Activated CD8-positive, alpha-beta memory T cell treated with anti-CD3 and anti-CD28 coated beads for 36 hours (primary cell): ENCODE measurements at regions not wholly inside any gene's neighbourhood (a gene's known extent, or its start where the extent isn't known, plus 50 kb on each side); places are given as distances from the start of the nearest gene placed in this dataset.
"Not testable (repeated sequence)": the region's sequence is repeated elsewhere in the genome, so short reads cannot be mapped to it uniquely, and the experiment has no call there.

Experiments
- CTCF ChIA-PET: fragments of 350-600 bp; sonication (Branson Sonifier 250); formaldehyde crosslinking; loops from one replicate; lab custom pipeline; 2021; ENCODE audit warnings: antibody characterized with exemption; lab: Charles Lee
- POLR2A ChIA-PET: fragments of 350-600 bp; sonication (Branson Sonifier 250); formaldehyde crosslinking; loops from one replicate; lab custom pipeline; 2021; ENCODE audit warnings: antibody characterized with exemption; lab: Charles Lee

DNA sequence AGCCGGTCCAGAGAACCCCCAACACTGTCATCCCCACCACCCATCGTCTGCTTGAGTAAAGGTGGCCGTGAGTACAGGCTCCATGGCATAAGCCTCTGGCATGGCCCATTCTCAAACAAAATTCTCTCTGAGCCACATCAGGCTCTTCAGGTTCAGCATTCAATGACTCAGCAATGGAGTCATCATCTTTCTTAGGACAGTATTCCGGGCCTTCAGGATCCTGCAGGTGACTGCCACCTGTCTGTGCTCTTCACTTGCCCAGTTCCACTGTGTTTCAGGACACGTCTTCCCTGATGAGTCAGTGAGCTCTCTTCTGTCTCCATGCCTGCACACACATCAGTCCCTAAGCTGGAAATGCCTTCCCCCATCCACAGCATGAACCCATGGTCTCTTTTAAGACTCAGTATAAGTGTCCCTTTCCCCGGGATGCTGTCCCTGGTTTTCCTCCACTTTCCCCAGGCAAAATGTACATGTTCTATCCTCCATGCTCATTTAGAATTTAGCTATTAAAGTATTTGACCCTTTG lies 81.1 kb upstream of the FGGY start:
- ChIA-PET POLR2A (no interaction called here), CTCF (no interaction called here)

DNA sequence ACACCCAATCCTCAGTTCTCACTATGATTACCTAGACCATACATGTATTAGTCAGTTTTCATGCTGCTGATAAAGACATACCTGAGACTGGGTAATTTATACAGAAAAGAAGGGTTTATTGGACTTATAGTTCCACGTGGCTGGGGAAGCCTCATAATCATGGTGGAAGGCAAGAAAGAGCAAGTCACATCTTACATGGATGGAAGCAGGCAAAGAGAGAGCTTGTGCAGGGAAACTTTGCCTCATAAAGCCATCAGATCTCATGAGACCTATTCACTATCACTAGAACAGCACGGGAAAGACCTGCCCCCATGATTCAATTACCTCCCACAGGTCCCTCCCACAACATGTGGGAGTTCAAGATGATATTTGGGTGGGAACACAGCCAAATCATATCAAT lies 79.5 kb upstream of the FGGY start:
- POLR2A ChIA-PET, CTCF ChIA-PET: not testable (repeated sequence)

DNA sequence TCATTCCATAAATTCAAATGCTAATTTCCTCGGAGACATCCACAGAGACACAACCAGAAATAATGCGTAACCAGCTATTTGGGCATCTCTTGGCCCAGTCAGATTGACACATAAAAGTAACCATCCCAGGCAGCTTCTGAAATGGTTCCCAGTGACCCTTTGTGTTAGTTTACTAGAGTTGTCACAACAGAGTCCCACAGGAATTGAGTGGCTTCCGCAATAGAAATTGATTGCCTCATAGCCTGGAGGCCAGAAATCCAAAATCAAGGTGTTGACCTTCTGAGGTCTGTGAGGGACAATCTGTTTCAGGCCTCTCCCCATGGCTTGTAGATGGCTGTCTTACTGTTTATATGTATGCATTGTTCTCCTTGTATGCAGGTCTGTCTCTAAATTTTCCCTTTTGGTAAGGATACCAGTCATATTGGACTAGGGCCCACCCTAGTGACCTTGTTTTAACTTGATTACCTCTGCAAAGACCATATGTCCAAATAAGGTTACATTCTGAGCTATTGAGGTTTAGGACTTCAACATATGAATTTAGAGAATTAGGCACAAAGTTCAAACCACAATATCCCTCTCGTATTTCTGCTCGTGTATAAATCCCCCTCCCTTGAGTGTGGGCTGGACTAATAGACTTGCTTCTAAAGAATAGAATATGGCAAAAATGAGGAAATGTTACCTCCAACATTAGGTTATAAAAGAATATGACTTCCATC lies 78.2 kb upstream of the FGGY start:
- CTCF ChIA-PET: no interaction called here
- POLR2A ChIA-PET: no interaction called here

DNA sequence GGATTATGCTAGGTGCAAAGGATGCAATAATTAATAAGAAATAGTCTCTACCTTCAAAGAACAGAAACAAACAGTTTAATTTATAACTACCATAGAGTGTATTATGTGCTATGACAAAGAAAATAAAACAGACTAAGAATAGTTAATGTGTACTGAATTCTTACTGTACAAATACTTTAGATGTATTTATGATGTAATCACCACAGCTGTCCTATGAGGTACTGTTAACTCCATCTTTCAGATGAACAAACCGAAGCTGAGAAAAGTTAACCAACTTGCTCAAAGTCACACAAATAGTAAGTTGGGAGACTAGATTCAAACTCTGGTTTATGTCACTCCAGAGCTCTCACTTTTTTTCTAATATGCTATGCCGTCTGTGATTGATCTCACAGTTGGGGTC lies 77.0 kb upstream of the FGGY start:
- CTCF ChIA-PET: no interaction called here
- POLR2A ChIA-PET: no interaction called here

DNA sequence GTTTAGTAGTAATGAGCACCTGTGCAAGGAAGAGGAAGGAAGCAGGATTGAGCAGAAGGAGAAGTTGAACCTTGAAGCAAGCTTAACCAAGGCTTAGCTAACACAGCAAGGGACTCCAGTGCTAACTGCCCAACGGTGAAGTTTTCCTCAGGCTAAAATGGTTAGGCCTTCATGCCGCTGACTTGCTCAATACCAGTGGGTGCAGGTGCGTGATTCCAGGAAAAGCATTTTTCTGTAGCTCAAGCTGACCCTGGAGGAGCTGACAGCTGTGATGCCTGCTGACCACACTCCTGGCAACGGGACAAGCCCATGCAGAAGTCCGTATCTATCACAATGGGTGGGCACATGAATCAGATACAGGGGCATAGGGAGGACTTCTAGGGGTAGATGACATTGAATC lies 76.5 kb upstream of the FGGY start:
- POLR2A ChIA-PET: no interaction called here
- CTCF ChIA-PET: no interaction called here

DNA sequence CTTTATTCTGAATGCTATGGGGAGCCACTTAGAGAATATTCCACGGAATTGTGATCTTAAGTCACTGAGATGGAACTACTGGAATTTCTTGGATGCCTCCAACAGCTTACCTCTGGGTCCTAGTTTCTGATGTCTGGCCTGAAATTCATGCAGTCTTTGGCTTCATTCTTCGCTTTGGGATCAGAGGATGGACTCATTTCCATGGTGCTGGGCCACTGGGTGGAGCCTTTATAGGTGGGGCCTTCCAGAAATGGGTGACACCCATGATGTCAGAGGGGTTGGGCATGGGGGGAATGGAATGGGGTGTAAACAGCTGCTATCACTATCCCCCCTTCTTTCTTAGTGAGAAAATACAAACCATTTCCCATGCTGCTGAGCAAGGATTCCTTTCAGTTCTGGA lies 73.7 kb upstream of the FGGY start:
- ChIA-PET CTCF (no interaction called here), POLR2A (no interaction called here)

DNA sequence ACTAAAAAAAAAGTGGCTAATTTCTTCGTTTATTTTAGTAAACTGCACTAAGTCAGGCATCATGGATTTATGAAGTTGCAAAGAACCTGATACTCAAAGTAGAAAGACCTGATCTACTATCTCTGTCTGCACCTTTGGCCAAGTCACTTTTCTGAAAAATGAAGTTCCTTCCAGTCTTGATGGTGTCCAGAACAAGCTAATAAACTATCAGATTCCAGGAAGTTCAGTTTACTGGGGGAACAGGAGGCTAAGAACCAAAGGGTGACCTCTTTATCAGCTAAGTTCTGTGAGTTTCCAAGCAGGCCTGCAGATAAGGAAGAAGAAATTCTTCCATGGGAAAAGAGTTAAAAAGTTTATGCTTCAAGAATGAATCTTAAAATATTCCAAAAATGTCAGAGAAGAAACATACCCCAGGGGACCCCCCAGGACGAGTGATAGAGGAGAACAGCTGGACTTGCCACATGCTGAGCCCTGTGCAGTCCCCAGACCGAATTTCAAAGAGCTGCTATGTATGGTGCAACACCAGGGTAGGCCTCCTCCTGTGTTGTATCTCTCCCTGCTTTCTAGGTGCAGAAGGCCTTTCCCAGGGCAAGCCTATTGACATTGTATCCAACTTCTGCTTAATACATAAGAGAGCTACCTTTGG lies 72.8 kb upstream of the FGGY start:
- CTCF ChIA-PET: interaction anchor here (0.5 kb wide), 1 partner anchor 86 kb away, joined by 3 read pairs; no protein-coding TSS in a partner anchor
- POLR2A ChIA-PET: no interaction called here

DNA sequence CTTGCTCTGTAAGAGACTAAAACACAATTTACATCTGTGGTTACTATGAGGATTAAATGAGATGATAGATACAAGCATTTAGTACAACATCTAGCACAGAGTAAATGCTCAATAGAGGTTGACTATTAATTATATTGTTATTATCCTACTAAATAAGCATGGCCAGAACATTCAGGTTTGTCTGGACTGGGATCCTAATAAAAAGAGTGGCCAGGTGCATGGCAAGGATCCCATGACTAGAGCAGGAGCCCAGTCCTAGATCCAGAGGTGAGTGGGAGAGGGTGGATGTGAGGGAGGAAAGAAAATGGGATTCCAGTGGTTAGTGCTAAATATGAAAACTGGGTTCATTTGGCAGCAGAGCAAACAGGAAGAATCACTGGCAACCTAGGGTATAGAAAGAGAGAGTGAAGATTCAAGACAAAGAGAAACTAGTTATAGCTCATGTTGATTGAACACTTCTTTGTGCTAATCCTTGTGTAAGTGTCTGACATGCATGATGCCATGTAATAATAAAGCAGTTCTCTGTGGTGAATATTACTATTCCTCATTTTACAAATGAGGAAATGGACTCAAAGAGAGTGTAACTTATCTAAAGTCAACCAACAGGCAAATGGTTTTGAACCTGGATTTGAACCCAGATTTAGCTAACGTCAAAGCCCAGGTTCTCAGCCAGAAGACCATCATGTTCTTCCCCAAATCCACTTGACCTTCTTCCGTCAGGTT lies 71.1 kb upstream of the FGGY start:
- ChIA-PET POLR2A (no interaction called here), CTCF (no interaction called here)

DNA sequence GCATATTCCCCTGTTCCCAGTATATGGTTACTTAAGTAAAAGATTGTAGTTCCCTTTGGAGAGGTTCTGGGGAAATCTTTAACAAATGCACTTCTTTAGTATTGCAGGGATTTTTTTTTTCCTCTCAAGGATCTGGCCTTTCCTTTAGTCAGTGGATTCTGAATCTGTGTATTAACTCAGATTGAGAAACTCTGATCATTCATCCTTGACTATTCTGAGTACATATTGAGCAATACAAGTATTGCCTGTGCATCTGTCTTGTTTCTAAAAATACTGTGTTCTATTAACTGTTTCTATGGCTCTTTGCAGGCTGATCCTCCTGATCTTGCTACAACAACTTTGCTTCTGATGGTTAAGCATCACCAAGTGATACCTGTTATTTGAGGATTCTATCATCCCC lies 67.8 kb upstream of the FGGY start:
- CTCF ChIA-PET: no interaction called here

DNA sequence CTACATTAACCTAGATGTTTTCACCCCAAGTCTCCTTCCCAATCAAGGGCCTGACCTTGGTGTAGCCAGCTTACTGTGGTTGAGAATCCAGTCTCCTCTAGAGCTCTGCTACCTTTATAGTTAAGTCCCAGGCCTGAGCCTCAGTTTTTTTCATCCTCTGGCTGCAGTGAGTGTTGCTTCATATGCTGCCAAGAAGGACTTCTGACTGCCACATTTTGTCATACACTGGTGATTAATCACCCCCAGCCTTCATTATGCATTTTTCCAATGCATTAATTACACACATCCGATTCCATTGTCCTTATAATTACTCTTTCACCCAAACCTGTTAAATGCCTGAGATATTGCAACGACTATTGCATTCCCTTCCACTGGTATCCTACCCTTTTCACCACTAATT lies 66.3 kb upstream of the FGGY start:
- ChIA-PET POLR2A (no interaction called here), CTCF (no interaction called here)

More for the DNA sequence above, 67.8 kb upstream of the FGGY start:
- POLR2A ChIA-PET: no interaction called here

DNA sequence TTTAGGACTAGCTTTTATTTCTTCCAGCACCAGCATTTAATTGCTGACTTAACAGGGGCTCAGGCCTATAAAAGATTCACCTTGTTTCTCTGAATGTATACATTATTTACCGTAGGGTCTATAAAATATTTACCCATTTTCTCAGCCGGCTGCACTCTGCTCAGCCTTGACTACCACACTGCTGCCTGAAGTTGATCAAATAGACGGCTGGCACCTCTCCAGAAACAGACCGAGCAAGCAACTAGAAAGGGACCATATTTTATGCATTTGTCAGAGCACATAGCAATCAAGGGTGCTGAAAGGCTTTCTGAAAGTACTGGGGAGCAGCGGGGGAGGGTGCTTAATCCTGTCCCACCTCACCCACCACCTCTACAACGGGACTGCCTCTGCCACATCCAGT lies 64.7 kb upstream of the FGGY start:
- ChIA-PET CTCF (no interaction called here), POLR2A (no interaction called here)

DNA sequence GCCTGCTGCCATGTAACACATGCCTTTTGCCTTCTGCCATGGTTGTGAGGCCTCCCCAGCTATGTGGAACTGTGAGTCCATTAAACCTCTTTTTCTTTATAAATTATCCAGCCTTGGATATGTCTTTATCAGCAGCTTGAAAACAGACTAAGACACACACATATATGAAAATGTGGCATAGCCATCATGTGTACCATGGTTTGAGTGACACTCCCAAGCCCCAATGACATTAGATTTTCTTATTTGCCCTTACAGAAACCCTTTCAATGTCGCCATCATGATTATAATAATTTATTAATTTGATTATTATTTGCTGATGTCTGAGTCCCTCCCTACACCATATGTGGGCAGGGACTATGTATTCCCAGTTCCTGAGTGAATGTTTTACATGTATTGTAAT lies 63.5 kb upstream of the FGGY start:
- CTCF ChIA-PET: no interaction called here

DNA sequence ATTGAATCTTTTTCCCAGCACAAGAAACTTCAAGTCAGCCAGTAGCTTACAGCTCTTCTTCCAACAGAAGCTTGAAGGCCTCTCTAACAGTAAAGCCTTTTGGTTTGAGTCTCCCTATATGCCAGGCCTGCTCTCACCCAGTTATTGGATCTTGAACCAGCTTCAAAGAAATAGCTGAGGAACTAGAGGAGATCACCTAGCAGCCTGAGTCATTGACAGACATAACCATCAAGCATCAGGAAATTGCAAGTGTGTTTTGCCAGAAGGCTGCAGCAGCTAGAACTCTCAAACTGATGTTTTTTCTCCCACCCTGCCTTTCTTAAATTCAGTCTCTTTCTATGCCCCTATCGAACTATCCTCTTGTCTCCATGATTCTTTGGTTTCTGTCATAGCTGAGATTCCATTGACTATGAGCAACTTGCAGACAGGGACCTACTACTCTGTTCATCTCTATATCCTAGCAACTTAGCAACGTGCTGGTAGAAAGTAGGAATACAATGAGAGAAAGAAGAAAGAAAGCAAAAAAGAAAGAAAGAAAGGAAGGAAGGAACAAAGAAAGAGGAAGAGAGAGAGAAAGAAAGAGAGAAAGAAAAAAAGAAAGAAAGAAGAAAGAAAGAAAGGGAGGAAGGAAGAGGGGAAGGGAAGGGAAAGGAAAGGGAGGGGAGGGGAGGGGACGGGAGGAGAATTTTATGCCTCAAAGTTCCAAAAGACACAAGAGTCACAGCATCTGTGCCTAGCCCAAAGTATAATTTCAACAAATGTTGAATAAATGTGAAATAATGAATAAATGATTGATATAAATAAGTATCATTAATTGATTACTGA lies 60.0 kb upstream of the FGGY start:
- POLR2A ChIA-PET: no interaction called here
- CTCF ChIA-PET: no interaction called here

More for the DNA sequence above, 63.5 kb upstream of the FGGY start:
- POLR2A ChIA-PET: no interaction called here

DNA sequence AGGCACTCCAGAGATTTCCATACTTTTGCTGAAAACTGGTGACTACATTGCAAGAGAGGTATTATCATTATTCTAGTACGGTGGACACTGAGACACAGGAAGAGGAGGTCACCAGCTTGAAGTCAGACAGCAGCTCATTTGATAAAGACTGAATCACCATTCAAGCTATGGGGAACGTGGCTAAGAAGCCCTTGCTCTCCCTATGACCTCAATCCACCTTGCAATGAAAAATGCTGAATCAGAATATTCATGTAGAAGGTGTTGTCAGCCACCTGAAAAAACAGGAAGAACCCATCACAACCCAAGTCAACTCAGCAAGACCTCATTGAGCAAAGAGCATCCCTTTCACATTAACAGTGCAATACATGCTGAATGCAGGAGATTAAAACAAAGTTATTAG lies 59.0 kb upstream of the FGGY start:
- ChIA-PET POLR2A (no interaction called here), CTCF (no interaction called here)

DNA sequence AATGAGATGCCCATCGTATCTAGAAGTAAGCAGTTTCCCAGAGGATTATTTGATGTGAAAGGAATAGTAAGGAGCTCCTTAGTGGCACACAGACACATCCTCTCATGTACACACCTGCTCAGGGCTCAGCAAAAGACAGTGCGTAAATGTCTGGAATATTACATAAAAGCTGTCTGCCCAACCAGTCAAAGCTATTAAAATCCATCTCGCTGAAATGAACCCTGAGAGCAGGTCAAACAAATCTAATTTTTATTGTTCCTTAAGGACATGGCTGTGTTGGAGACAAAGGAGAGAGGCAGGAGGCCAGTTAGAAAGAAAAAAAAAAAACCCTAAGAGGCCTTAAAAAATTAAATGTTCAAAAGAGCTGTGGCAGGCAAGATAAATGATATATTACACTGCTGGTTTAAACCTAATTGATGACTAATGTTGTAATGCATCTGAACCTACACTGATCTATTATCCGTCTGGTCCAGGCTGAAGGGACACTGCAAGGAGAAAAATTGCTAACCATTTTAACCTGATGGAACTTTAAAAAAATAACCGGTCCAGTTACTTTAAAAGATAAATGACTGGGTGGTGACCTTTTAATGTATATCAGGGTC lies 58.5 kb upstream of the FGGY start:
- ChIA-PET CTCF (no interaction called here), POLR2A (no interaction called here)

DNA sequence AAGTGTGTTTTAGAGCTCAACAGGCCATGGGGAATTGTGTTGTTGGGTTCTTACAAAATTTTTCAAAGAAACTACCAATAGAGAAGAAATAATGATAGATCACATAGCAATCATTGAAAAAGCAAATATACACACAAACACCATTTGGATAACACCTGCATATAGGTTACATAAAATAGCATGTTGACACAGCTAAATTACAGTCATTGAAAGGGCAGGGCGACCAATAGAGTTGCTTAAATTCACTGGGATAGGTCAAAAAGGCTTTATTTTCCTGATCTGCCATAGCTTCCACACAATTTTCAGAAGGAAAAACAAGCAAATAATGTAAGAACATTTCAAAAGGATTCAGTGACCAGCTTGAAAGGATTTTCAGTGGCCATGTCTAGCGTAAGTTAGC lies 57.9 kb upstream of the FGGY start:
- ChIA-PET POLR2A (no interaction called here), CTCF (no interaction called here)

DNA sequence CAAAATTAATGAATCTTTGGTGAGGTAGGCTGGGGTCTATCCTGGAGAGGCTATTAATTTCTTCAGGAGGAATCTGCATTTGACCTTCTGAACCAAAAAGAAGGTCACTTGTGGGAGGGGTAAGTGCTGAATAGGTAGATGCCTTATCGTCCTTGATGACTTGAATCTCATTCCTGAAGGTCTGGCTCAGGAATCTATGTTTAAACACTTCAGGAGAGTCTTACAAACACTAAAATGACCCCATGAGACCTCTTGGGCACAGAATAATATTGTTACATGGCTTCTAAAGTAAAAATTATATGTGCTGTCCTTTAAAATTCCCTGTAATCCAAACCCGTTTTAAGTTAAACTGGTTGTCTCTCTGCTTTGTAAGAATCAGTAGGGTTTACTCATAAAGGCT lies 55.0 kb upstream of the FGGY start:
- ChIA-PET POLR2A (no interaction called here), CTCF (no interaction called here)

DNA sequence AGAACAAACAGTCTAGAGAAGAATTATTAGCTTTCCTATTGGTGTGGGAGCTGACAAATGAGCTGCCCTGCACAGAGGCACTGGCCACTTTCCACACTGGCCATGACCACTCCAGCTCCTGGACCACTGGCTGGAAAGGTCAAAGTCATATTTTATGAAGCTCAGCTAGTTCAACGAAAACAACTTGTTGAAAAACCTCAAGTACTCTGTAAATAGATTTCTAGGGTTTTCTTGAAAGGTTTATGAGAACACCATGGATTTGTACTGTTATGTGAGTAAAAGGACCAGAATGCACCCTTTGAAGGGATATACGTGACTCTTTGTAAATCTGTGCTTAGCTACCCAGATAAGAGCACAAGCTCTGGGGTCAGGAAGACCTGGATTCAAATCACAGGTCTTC lies 54.5 kb upstream of the FGGY start:
- POLR2A ChIA-PET: no interaction called here
- CTCF ChIA-PET: no interaction called here

DNA sequence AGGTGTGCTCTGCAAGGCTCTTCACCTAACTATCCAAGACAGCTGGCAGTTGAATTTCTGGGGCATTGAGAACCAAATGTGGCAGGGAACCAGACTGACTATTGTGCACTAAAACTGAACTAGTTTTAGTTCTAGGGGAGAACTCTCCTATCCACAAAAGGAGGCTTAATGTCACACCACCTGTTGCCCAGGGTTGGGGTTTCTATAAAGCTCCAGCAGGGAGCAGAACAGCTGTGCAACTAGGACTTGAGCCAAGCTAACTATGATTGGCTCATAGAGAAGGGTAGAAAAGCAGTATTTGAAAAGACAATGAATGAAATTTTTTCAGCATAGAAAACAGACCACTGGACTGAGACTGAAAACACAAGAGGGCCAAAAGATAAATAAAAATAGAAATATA lies 53.3 kb upstream of the FGGY start:
- ChIA-PET POLR2A (no interaction called here), CTCF (no interaction called here)

DNA sequence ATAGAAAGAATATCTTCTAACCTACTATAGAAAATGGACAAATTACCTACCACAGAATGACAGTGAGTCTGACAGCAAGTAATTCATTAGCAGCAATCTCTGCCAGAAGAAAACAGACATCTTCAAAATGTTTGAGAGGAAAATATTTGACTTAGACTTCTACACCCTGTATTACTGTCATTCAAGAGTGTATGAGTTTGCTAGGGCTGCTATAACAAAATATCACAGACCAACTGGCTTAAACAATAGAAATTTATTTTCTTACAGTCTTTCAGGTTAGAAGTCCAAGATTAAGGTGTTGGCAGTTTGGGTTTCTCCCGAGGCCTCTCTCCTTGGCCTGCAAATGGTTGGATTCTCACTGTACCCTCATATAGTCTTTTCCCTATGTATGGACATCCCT lies 52.9 kb upstream of the FGGY start:
- CTCF ChIA-PET: no interaction called here

More for the DNA sequence above, 52.9 kb upstream of the FGGY start:
- POLR2A ChIA-PET: no interaction called here
